Left ventricle myocardium inferior (tissue), 1 donor: ENCODE measurements at regions not wholly inside any gene's neighbourhood (a gene's known extent, or its start where the extent isn't known, plus 50 kb on each side); places are given as distances from the start of the nearest gene placed in this dataset.

Experiments used
- DNase-seq: peaks from one replicate; pipeline ENCODE4 v3.0.0-alpha.2; 2020
- H3K27ac ChIP-seq: fragments of 200-600 bp; replicated peaks from 2 replicates; pipeline ENCODE4 v1.8.0; 2021
- H3K27me3 ChIP-seq: fragments of 200-600 bp; 2 replicates; pipeline ENCODE4 v1.8.0; 2021; ENCODE audit warnings: low read depth
- H3K36me3 ChIP-seq: fragments of 200-600 bp; 2 replicates; pipeline ENCODE4 v1.8.0; 2021
- H3K4me1 ChIP-seq: fragments of 200-600 bp; 2 replicates; pipeline ENCODE4 v1.8.0; 2021
- H3K4me3 ChIP-seq: fragments of 200-600 bp; 2 replicates; pipeline ENCODE4 v1.8.0; 2021; ENCODE audit warnings: mild to moderate bottlenecking, moderate library complexity
- H3K9me3 ChIP-seq: fragments of 200-600 bp; replicated peaks from 2 replicates; pipeline ENCODE4 v1.8.0; 2021
- CTCF ChIP-seq: fragments of 200-600 bp; IDR thresholded peaks from 2 replicates; pipeline ENCODE4 v1.8.0; 2021; ENCODE audit warnings: antibody characterized with exemption, mild to moderate bottlenecking, borderline replicate concordance
- intact Hi-C: fragments of 100-400 bp; cut with micrococcal nuclease; formaldehyde crosslinking; loops from one replicate; pipeline ENCODE4 v1.11.0; 2022
- donor health status: DM: no; HTN: yes; CAD: no; lungs with severe emphysema.

DNA sequence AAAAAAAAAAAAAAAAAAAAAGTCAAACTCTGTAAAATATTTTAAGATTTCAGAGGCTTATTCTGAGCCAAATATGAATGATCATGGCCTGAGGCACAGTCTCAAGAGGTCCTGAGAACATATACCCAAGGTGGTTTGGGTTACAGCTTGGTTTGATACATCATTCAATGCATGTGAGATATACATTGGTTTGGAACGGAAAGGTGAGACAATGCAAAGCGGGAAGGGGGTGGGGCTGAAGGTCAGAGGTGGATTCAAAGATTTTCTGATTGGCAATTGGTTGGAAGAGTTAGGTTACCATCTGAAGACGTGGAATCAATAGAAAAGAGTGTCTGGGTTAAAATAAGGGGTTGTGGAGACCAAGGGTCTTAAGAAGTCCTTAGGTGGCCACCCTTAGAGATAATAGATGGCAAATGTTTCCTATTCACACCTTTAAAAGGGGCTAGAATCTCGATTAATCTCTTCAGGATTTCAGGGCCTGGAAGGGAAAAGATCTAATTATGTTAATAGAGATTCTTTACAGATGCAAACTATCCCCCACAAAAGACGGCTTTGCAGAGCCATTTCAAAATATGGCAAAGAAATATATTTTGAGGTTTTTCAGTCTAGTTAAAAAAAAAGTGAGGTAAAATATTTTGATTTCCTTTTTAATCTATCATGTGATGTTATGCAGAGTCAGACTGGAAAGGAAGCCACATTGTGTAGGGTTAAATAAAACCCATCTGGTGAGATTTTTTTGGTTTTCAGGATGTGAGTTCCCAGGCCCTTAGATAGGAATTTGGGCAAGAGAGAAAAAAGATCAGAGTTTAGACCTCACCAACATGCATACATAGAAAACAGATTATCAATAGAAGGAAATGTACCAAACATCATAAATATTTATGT, 173.8 kb upstream of the CNOT2 start:
- TF ChIP-seq CTCF = no peak
- Histone ChIP-seq H3K4me3 (no peak overlapping the region), H3K27me3 (no peaks in the 10 kb centered on the region), H3K27ac (no peak overlapping the region), H3K4me1 (no peaks in the 10 kb centered on the region), H3K9me3 (no peaks in the 10 kb centered on the region), H3K36me3 (no peaks in the 10 kb centered on the region)
- intact Hi-C loops = no loop called here
- no peak for DNase-seq

- no peak for DNase-seq
- TF ChIP-seq CTCF = no peak
- H3K27me3 ChIP-seq = no peaks in the 10 kb centered on the region
- intact Hi-C loops = no loop called here
- no peak overlapping the region for H3K27ac ChIP-seq
- H3K36me3 ChIP-seq = no peaks in the 10 kb centered on the region
- no peaks in the 10 kb centered on the region for H3K4me1 ChIP-seq
- H3K9me3 ChIP-seq = no peaks in the 10 kb centered on the region
- no peak overlapping the region for H3K4me3 ChIP-seq
Measured at GRCh38 chr12:70070494-70071007, 172.7 kb upstream of the CNOT2 start.

GRCh38 chr12:70074510-70074909, 168.7 kb upstream of the CNOT2 start:
- no peak for DNase-seq
- intact Hi-C loops = no loop called here
- no peaks in the 10 kb centered on the region for H3K36me3 ChIP-seq
- no peaks in the 10 kb centered on the region for H3K9me3 ChIP-seq
- H3K4me1 ChIP-seq = no peaks in the 10 kb centered on the region
- no peak for TF ChIP-seq CTCF
- no peak overlapping the region for H3K4me3 ChIP-seq
- H3K27ac ChIP-seq = no peak overlapping the region
- H3K27me3 ChIP-seq = no peaks in the 10 kb centered on the region

DNA sequence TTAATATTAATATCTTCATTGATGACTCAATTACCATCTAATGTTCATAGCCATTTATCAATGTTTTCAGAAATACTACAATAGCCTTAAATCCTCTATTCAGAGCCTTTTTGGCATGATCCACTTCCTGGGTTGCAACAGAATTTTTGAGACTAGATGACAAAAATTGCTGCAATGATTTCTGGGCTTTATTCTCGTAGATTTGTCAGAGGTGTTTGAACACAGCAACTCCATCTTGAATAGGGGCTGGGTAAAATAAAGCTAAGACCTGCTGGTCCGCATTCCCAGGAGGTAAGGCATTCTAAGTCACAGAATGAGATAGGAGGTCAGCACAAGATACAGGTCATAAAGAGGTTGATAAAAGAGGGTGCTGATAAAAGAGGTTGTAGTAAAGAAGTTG, 165.8 kb upstream of the CNOT2 start:
- no peak overlapping the region for H3K4me3 ChIP-seq
- no peak overlapping the region for H3K27ac ChIP-seq
- H3K27me3 ChIP-seq = no peaks in the 10 kb centered on the region
- H3K9me3 ChIP-seq = no peaks in the 10 kb centered on the region
- intact Hi-C loops = no loop called here
- no peak for DNase-seq
- TF ChIP-seq CTCF = no peak
- no peaks in the 10 kb centered on the region for H3K4me1 ChIP-seq
- H3K36me3 ChIP-seq = no peaks in the 10 kb centered on the region

- no peak overlapping the region for H3K4me3 ChIP-seq
- DNase-seq = no peak
- peaks cover 4% of the 10 kb centered on the region for H3K9me3 ChIP-seq
- no peaks in the 10 kb centered on the region for H3K4me1 ChIP-seq
- no peak for TF ChIP-seq CTCF
- intact Hi-C loops = no loop called here
- H3K27ac ChIP-seq = no peak overlapping the region
- no peaks in the 10 kb centered on the region for H3K36me3 ChIP-seq
- H3K27me3 ChIP-seq = no peaks in the 10 kb centered on the region
Measured at GRCh38 chr12:70078161-70078560, 165.1 kb upstream of the CNOT2 start.
